IPS DF 4.7 (cell line): ENCODE measurements at regions not wholly inside any gene's neighbourhood (a gene's known extent, or its start where the extent isn't known, plus 50 kb on each side); places are given as distances from the start of the nearest gene placed in this dataset.

Experiments
- DNase-seq: peaks from one replicate; pipeline ENCODE4 v3.0.0-alpha.2; 2013; ENCODE audit warnings: low spot score; ENCODE audit errors: extremely low read depth

DNA sequence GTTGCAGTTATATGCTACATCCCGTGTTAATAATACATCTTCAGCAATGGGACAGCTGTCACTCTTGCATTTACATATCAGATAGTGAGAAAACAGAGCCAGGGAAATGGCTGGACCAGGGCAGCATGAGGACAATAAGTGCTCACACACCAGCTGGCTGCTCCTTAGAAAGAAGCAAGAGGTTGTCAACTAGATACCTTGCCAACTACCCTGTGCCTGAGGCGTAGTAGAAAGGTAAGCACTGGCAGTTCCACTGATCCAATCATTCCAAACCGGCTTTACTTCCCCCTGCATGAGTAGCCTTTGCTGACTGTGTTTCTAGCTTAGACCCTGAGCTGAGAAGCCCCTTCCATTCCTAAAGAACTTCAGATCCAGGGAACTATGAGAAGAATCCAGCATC, 52.2 kb upstream of the FGF13 start:
- DNase-seq, result no peak

DNA sequence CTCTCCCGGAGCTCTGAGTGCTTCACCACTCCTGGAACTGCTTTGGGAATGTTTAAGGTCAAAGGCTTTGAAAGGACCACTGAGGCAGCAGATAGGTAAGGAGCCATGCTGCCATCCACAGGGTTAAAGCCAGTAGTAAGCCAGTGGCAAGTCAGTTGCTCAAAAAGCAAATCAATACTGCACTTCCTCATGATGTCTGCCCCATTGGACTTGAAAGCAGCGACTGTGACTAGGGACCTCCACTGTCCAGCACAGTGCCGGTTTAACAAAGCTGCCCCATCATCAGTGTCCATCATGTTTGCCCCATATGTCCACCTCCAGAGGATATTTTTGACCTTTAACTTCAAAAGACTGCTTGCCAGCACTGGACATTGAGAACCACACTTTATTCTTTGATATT, 49.9 kb upstream of the FGF13 start:
- DNase-seq, result no peak
